Lower leg skin (tissue), 4 donors: ENCODE measurements at regions not wholly inside any gene's neighbourhood (a gene's known extent, or its start where the extent isn't known, plus 50 kb on each side); places are given as distances from the start of the nearest gene placed in this dataset.

Experiments used
- DNase-seq, 2 donors: peaks; one replicate each; pipeline ENCODE4 v3.0.0-alpha.2; 2019; ENCODE audit warnings: low spot score in 2 of 2
- H3K4me3 ChIP-seq: fragments of 200-600 bp; sonication (generic); 2 replicates; pipeline ENCODE4 v1.5.1; 2017; ENCODE audit warnings: mild to moderate bottlenecking, low read depth; ENCODE audit not compliant: poor library complexity, severe bottlenecking
- CTCF ChIP-seq, 3 donors: fragments of 450-650 bp; IDR thresholded peaks; one replicate each; pipeline ENCODE4 v1.5.1; 2016; ENCODE audit warnings: antibody characterized with exemption in 3 of 3, mild to moderate bottlenecking in 3 of 3, moderate library complexity in 2 of 3
- POLR2A ChIP-seq, 2 donors: fragments of 450-650 bp; IDR thresholded peaks; one replicate each; pipeline ENCODE4 v1.6.1; 2016 to 2017; ENCODE audit warnings: antibody characterized with exemption in 2 of 2, mild to moderate bottlenecking in 1 of 2, moderate library complexity in 1 of 2
- WGBS, 2 donors: methylation state at CpG; one replicate each; pipeline ENCODE4 v1.1.5; 2018; 5-methylcytosine and 5-hydroxymethylcytosine counted together
- intact Hi-C: fragments of 100-400 bp; cut with DNase I; formaldehyde crosslinking; loops from one replicate; pipeline ENCODE4 v1.15.0; 2023; ENCODE audit warnings: low total_unique reads

- intact Hi-C loops, result no loop called here
- H3K4me3 ChIP-seq, result no peak overlapping the region
- 86% methylated on average over 3 of the region's 3 CpGs for WGBS, 2 donors
Measured at GRCh38 chr16:65415460-65415859, 293.6 kb upstream of the CDH11 start.

GRCh38 chr16:65414284-65414984 lies 292.6 kb upstream of the CDH11 start:
- no peak overlapping the region for H3K4me3 ChIP-seq
- TF ChIP-seq CTCF (IDR thresholded peaks at IDR 0.05) (no peak), POLR2A (IDR thresholded peaks at IDR 0.05) (no peak)
- intact Hi-C loops, result no loop called here
- no peak for DNase-seq
- 43 to 54% methylated on average over 7 of the region's 7 CpGs for WGBS, 2 donors

More at GRCh38 chr16:65415460-65415859, 293.6 kb upstream of the CDH11 start:
- DNase-seq, result no peak
- TF ChIP-seq CTCF (IDR thresholded peaks at IDR 0.05) (no peak), POLR2A (IDR thresholded peaks at IDR 0.05) (no peak)

GRCh38 chr16:65413861-65414260 lies 292.0 kb upstream of the CDH11 start:
- H3K4me3 ChIP-seq, result no peak overlapping the region
- TF ChIP-seq POLR2A (IDR thresholded peaks at IDR 0.05) (no peak), CTCF (IDR thresholded peaks at IDR 0.05) (no peak)
- 73 to 80% methylated on average over 2 of the region's 2 CpGs for WGBS, 2 donors
- intact Hi-C loops, result no loop called here
- no peak for DNase-seq

- no peak for TF ChIP-seq CTCF (IDR thresholded peaks at IDR 0.05)
- TF ChIP-seq POLR2A (IDR thresholded peaks at IDR 0.05), result no peak
- 79 to 88% methylated on average over 4 of the region's 4 CpGs for WGBS, 2 donors
- DNase-seq, result no peak
- intact Hi-C loops, result no loop called here
- H3K4me3 ChIP-seq, result no peak overlapping the region
Measured at GRCh38 chr16:65410801-65411200, 288.9 kb upstream of the CDH11 start.

- WGBS, 2 donors, result 70% methylated on average over 2 of the region's 2 CpGs
- no peak for TF ChIP-seq POLR2A (IDR thresholded peaks at IDR 0.05)
- no peak for TF ChIP-seq CTCF (IDR thresholded peaks at IDR 0.05)
- intact Hi-C loops, result no loop called here
- no peak for DNase-seq
- no peak overlapping the region for H3K4me3 ChIP-seq
Measured at GRCh38 chr16:65409510-65409909, 287.6 kb upstream of the CDH11 start.

GRCh38 chr16:65406933-65407332 lies 285.1 kb upstream of the CDH11 start:
- intact Hi-C loops, result no loop called here
- 42 to 46% methylated on average over 4 of the region's 4 CpGs for WGBS, 2 donors
- TF ChIP-seq POLR2A (IDR thresholded peaks at IDR 0.05) (no peak), CTCF (IDR thresholded peaks at IDR 0.05) (no peak)
- no peak for DNase-seq
- H3K4me3 ChIP-seq, result no peak overlapping the region
